Stimulated activated CD4-positive, alpha-beta T cell treated with anti-CD3 and anti-CD28 coated beads, Interleukin-12 subunit alpha, Interleukin-12 subunit beta, amount 100 ng/mL, for 24 hours (primary cell): ENCODE measurements at regions not wholly inside any gene's neighbourhood (a gene's known extent, or its start where the extent isn't known, plus 50 kb on each side); places are given as distances from the start of the nearest gene placed in this dataset.

Experiments
- DNase-seq, 2 experiments: peaks; one replicate each; pipeline ENCODE4 v3.0.0-alpha.2; 2020; ENCODE audit warnings: low read depth in 2 of 2

DNA sequence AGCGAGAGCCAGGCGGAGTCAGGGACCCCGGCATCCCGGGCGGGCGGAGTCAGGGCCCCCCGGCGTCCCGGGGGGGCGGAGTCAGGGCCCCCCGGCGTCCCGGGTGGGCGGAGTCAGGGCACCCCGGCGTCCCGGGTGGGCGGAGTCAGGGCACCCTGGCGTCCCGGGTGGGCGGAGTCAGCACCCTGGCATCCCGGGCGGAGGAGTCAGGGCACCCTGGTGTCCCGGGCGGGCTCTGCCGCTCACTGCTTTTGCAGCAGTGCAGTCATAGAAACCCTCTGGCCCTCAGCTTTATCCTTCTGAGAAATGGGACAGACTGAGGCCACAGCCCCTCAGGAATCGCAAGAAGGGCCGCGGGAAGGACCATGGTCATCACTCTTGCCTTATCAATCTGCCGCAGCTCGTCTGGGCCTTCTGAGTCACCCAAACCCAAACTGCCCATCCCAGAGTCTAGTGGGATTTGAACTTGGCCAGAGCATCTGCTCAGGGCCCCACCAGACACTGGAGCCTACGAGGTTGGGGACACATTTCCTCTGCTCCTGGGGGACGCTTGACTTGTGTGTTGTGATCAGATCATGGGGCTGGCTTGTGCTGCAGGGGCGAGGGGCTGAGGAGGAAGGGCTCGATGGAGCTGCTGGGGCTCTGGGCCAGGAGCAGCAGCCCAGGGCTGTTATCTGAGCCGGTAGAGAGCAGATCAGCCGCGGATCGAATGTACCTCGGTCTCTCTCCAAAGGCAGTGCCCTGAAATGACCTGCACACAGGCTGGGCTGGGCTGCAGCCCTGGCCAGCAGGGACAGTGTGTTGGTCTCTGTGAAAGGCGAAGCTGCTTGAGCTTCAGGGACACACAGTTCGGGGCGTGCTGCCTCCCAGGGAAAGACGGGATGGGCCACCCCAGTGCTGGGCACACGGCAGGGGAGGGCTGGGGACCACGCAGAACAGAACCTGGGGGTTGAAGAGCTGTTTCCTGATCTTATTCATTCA, 290.1 kb upstream of the HDAC4 start:
- DNase-seq: no peak

DNA sequence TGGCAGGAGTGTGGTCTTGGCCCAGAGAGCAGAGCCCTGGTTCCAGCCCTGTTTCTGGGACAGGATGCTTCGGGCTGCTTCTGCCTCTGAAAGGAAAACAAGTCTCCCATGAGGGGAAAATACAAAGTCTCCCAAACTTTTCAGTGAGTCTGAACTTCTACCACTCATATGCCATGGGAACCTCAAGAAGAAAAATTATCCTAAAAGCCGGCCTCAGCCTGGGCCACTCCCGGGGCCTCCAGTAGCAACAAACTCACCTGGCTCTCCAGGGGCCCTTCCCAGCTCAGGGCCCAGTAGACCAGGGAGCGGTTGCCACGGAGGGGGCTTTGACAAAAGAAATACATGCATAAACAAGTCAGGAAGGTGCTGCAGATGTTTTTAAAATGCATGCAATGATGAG, 289.2 kb upstream of the HDAC4 start:
- no peak for DNase-seq

DNA sequence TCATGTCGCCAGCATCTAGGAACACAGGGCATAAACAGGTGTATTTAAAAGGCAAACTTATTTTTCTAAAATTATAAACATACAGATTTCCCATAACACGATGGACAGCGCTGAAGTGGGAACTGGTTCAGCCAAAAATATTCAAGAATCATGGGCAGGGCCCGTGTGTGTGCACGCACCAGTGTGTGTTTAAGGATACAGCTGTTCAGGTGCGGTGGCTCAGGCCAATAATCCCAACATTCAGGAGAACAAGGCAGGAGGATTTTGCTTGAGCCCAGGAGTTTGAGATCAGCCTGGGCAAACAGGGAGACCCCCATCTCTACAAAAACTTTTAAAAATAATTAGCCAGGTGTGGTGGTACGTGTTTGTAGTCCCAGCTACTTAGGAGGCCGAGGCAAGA, 288.6 kb upstream of the HDAC4 start:
- DNase-seq: no peak

DNA sequence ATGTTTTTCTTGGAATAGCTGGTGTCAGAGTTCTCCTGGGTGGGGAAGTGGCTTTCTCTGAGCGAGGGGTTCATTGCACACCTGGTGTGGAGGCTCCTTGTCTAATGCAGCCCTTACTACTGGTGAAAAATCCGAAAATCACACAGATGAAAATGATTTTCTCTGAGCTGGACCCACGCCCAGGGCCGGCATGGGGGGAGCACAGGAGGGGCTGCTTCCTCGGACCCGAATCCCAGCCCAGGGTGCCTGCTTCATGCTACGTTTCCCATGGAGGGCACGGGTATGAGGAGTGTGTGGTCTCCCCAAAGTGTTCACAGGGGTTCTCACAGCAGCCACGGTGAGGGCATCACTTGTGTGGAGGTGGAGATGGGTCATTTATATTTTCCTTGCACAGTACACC, 288.0 kb upstream of the HDAC4 start:
- no peak for DNase-seq

DNA sequence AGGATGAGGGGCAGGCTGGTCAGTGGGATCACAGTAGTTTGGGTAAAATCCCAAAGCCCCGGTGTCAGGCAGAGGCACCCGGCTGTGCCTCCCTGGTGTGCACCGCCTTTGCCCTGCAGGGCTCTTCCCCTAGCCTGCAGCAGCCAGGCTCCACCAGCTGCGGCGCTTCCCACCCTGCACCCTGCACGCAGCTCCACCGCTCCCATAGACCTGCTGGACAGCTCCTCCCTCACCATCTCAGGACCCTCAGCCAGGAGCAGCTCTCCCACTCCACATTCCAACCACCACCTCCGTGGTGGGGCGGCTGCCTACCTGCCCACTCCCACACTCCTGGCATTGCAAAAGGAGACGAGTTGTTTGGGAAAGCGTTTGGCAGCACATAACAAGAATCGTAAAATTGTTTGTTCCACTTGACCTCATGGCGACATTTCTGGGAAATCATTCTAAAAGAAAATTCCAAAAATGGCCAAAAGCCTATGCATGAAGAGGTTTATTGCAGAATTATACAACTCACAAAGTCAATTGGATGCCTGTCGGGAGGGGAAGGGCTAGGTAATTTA, 287.4 kb upstream of the HDAC4 start:
- DNase-seq: no peak

DNA sequence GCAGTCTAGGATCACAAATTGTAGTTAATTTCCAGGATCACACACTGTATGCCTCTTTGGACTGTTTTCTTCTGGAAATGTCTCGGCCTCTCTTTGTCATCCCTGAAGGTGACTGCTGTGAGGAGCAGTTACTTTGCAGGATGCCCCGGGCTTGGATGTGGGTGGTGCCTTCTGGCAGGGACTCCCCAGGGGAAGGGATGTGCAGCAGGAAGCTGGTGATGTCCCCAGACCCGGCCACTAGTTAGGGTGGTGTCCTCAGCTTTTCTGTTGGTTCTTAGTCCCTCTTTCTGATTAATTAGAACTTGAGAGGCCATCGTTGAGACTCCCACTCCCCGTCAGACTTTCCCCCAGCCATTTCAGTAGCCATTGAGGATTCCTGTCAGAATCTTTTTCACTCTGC, 286.6 kb upstream of the HDAC4 start:
- DNase-seq: no peak

DNA sequence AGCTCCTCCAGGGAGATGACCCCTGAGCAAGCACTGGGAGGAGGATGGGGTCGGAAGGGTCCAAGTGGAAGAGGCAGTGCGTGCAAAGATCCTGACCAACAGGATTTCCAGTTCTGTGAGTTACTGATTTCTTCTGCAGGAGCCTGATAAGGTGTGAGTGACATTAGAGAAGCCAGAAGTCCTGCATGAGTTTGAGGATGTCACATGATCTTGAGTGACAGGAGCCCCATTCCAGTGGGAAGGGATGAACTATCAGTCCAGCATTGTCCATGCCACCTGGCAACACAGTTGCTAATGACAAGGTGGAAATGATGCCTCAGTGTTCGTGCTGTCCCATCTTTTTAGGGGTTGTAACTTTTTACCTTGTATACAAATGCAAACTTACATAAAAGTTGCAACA, 285.1 kb upstream of the HDAC4 start:
- DNase-seq: no peak

DNA sequence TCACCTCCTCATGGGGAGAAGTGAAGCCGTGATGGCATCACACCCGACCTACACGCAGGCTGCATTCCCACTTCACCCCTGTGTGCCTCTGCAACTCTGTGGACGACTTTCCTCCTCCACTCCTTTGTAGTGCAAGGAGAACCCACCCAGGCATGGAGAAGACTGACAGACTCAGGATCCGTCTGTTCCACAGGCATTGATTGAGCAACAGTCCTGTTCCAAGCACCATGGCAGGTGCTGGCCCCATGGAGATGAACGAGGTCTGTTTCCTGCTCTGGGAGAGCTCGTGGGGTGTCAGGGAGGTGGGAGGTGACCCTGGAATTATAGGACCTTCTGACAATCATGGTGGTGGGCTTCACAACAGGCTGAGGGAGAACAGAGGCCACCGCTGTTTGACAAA, 284.7 kb upstream of the HDAC4 start:
- DNase-seq: no peak

DNA sequence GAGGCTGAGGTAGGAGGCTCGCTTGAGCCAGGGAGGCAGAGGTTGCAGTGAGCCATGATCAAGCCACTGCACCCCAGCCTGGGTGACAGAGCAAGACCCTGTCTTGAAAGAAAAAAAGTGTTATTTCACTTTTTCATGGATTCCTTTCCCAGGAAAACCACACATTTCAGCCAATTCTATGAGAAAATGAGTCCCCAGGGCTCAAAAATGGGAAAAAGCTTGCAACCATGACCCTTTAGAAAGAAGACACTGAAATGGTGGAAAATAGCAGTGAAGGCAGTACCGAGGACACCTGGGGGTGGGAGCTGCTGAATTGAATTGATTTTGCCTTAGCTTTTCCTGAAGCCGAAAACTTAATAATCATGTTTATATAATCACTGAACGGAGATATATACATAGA, 284.2 kb upstream of the HDAC4 start:
- DNase-seq: no peak

DNA sequence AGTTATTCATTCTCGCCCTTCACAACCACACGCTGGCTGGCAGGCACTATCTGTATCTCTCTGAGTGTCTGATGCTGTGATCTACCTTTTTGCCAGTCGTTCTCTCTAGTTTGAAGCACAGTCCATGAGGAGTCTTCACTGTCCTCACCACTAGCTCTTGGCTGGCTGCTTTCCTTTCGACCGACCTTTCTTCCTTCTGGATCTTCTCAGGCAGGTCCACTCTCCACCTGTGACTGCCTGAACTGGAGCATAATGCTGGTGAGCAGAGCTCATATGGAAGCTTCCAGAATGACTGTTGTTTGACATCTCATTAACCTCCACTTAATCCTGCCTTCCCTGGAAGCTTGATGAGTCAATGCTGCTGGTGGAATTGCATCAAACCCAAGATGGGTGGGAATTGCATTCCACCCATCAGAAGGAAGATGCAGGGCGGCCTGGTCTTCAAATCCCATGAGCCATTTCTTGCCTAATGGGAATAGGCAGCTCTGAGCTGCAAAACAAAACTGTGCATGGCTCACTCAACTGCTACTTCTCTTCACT, 283.5 kb upstream of the HDAC4 start:
- no peak for DNase-seq

DNA sequence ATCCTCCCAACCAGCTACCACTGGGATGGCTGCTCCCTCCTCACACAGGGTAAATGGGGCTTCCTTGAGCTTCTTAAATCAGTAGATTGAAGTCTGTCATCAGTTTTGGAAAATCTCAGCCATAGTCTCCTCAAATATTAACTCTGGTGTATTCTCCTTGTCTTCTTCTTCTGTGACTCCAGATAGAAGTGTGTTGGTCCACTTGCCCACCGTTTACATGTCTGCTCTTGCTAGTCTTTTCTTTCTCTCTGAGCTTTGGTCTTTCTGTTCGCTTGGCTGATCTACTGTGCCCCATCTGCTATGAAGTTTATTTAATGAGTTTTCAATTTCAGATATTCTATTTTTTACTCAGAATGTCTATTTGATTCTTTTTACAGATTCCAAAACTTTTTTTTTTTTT, 281.7 kb upstream of the HDAC4 start:
- DNase-seq: no peak

DNA sequence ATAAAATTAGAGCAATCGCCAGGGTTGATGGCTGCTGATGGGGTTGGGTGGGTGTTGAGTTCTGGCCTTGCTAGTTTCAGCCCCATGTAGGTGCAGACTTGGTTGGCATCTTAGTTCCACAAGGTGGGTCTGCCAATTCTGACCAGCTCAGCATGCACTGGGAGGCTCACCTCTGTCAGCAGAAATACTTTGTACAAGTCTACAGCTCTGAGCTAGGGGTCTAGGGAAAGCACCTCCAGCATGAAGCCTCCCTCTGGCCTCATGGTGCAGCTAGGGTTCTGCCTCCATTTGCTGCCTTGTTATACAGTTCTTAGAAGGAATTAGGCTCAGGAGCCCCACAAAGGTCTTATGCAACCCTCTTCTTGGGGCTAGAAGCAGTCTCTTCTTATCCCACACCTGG, 278.9 kb upstream of the HDAC4 start:
- DNase-seq: no peak

DNA sequence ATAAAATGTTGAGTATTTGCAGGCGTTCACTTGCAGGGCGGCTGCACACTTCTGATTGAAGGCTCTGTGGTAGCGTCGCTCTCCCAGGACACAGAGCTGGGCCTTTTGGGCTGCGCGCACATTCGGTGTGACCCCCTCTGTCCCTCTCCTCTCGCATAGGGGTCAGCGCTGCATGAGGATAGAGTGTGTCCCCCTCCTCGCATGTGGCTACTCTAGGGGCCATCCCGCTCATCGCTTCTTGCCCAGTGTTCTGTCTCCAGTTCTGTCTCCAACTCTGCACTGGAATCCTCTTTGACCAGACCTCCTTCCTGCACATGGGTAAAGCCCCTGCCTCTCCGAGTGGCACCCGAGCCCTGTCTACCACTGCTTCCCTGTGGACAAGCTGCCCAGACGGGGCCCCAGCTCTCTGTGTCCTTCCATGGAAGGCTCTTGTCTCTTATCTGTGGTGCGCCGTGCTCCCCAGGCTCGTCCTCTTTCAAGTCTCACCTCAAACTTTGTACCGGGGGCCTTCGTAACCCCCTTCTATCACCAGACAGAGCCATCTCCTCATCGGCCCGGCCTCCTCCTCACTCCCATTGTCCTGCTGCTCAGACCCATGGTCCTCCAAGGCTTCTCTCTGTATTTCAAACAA, 278.0 kb upstream of the HDAC4 start:
- no peak for DNase-seq

DNA sequence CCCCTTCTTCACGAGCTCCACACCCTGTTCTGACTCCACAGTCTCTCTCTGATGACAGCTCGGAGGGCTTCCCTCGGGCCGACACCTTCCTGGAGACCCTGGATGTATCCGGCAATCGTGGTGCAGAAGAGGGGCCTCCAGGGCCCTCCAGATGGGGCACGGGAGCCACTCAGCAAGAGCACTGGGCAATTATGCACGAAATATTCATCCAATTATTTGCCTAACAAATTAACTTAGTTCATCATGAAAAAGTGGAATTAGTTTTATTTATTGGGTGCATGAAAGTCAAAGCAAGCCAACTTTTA, 277.3 kb upstream of the HDAC4 start:
- no peak for DNase-seq

DNA sequence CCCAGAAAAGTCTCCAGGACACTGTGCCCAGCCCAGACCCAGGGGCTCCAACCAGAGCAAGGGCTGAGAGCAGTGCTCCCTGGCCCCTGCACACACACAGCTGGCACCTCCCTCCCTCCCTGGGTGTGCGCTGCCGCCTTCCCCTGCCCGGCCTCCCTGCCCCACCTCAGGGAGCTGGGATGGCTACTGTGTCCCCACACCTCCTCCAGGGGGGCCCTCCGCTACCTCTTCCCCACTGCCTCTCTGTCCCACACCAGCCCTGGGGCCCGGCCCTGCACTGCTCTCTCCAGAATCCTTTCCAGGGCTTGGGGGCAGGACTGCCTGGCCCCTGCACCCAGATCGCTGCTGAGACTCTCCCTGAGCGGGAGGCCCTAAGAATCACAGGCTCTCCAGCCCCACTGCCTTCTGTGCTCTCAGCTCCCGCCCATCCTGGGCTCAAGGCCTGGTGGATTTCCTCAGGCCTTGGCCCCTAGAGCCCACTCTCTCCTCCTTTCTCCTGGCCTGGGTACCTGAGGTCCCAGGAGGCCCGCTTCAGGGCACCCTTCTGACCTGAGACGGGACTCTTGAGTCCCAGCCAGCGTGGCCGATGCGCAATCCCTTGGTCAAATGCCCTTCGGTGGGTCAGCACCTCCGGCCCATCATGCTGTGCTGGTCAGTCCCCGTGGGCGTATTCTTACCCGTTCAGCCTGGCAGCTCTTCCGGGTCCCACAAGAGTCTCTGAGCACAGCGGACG, 276.8 kb upstream of the HDAC4 start:
- DNase-seq: no peak

DNA sequence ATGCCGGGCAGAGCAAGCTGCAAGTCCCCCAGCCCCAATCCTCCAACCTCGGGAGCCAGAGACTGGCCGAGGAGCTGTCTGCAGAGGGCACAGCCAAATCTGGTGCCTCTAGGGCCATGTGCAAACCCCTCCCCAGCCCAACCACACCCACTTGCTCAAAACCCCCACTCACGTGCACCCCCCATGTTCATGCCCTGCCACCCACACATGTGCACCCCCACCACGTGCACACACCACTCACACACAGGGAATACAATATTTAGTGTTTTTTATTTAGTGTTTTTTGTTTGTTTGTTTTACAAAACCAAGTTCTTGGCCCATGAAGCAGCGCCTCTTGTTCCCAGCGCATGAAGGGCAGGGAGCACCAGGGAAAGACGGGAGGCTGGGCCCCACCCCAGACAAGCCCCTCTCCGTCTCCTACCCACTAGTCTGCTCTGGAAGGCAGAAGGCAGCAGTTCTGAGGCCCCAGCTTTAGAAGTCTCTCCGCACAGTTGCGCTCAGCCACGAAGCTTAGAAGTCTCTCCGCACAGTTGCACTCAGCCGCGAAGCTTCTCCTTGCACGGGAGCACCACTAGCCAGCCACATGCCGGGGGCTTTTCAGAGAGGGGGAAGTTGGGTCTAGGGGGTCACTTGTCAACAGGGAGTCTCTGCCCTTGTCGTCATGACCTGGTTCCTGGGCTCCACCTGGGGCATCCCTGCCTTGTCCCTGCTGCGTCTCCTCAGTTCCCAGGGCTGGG, 276.1 kb upstream of the HDAC4 start:
- DNase-seq: no peak

DNA sequence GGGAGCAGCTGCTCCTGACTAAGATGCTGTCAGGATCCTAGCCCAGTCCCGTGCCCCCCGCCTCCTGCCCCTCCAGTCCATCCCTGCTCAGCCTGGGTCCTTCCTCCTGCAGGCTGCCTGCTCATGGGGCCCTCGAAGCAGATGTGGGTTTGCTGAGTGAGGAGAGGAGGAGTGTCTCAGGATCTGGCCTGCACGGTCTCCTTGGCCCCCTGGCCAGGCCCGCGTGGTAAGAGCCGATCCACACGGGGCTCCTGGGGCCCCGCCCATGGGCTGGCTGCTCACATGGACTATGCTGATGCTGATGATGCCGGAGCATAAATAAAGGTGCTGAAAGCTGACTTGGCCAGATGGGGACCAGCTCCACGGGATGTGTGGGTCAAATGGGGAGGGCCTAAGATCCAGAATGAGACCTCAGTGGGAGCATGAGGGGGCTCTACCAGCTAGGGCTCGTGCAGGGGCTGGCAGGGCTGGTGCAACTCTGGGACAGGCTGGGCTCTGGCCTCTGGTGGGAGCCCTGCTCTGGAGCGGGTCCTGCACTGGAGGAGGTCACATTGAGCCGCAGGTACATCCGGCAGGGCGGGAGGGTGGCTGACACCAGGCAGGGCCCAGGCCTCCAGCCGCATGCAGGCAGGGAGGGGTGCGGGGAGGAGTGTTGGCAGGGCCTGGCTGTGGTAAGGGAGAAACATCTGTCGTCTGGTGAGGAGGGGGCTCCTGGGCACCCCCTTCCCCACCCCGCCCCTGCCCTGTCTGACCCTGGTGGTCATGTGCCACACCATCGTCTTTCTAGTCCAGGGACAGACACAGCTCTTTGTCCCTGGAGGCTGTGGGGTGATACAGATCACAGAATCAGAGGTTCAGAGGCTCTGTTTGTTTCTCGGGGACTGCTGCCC, 275.3 kb upstream of the HDAC4 start:
- DNase-seq: no peak

DNA sequence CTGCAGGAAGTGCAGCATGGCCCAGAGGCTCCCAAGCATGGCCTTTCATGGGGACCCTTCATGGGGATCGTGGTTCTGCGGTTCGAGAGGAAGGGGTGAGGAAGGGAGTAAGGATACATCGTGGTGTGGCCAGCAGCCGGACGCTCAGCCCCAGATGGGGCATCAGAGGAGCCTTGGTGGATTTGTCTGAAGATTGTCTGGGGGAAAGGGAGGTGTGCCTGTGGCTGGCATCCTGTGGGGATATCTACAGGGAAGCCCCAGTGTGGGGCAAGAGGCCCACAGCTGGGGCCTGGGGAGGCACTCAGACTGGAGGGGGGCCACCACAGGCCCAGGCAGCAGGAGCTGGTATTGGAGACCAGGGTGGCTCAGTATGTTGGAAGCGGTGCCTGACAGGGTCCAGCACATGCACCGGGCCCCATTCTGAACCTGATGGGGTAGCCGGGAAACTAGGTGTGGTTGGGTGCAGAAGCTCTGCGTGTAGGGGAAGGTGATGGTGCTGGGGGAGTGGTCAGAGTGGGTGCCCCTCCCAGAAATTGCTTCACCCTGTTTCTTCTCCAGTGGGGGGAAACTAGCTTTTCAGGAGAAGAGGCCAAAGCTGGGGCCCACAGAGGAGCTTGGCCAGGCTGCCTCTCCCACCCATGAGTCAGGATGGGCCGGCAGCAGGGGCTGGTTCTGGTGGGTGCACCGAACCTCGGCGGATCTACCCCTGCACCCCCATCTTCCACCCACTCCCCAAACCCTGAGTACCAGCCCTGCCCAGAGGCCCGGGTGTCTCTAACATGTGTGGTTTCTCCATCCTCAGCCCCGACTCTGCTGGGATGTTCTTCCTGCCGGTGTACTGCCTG, 274.4 kb upstream of the HDAC4 start:
- DNase-seq: no peak

DNA sequence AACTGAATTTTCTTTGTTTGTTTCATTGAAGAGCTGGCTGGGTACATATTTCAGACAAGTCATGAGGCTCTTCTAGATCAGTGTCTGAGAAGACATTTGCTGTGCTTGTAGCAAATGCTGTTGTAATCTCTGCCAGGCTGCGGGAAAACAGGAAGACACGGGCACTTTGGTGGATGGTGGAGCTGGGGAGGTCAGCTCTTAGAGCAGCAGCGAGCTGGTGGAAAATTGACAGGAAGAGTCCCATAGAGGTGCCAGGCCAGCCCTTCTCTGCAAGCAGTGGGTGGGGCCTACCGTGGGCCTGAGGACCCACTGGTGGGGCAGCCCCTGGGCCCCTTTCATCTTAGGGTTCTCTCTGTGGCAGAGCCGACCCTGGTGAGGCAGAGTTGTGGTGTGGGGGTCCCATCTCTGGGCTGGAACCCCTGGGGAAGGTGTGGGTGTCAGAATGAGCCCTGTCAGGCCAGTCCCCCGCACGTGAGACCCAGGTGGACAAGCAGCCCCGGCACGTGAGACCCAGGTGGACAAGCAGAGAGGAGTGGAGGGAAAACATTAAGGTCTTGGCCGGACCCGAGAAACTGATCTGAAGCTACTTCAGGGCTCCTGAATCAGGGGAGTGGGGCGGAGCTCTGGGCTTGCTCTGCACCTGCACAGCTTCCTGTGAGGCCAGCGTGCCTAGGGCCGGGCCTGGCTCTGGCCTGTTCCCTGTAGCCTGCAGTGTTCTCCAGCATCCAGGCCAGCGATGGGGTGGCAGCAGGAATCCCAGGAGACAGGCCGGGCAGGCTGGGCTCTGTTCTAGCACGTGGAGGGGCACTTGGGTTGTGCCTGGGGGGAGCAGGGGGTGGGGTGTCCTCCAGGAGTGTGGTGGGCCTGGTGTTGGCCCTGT, 273.5 kb upstream of the HDAC4 start:
- DNase-seq: no peak
